HG03378 (cell line): ENCODE measurements at regions not wholly inside any gene's neighbourhood (a gene's known extent, or its start where the extent isn't known, plus 50 kb on each side); places are given as distances from the start of the nearest gene placed in this dataset.
"Not testable (repeated sequence)": the region's sequence is repeated elsewhere in the genome, so short reads cannot be mapped to it uniquely, and the experiment has no call there.

Experiments
- ATAC-seq: cut with Tn5 transposase; IDR thresholded peaks from one replicate; pipeline ENCODE4 v1.9.1; 2021; ENCODE audit warnings: mild to moderate bottlenecking, moderate library complexity; ENCODE audit not compliant: unreplicated experiment

GRCh38 chr5:118554241-118554640 lies 434.1 kb downstream of the DTWD2 start:
- no peak for ATAC-seq

DNA sequence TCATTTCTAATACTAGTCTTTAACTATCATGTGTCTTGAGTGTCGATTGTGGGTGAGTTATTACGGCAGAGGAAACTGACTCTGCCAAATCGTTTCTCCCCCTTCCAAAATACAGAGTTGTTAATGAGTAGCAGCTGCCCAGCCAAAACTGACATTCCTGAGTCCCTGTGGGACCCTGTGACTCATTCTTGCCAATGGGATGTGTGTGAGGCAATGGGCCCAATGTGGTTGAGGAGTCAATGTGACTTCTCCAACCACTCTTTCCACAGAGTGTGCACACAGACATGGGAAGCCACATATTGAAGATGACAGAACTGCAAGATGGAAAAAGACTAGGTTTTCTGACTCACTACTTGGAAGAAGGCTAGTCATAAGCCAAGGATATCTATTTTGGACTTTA lies 434.7 kb downstream of the DTWD2 start:
- ATAC-seq: no peak

DNA sequence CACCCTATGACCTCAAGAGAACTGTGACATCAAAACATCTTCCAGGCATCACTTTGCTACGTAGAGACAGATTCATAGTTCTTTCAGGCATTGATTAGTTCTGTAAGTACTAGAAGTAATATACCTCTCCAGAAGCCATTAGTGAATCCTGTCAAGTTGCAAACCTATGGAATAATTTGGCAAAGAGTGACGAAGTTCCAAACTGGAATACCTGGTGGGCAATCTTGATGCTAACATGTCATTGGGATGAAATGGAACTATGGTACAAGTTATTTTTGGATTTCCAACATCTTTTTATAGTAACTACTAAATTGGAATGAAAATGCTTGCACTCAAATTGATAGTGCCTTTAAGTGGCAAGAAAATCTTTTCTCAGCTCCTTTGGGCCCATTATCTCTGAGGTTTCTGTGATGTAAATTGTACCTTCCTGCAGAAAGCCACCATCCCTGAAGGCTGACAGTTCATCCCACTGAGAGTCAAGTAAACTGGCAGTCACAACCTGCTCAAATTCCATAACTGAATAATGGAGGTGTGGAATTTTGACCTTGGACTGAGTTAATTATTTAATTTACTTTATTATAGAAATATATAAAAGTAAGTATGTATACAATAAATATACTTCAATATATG lies 435.5 kb downstream of the DTWD2 start:
- no peak for ATAC-seq

- no peak for ATAC-seq
Observed at GRCh38 chr5:118552146-118552545, 436.2 kb downstream of the DTWD2 start.

GRCh38 chr5:118551716-118552115 lies 436.6 kb downstream of the DTWD2 start:
- no peak for ATAC-seq

- no peak for ATAC-seq
Observed at GRCh38 chr5:118551031-118551430, 437.3 kb downstream of the DTWD2 start.

DNA sequence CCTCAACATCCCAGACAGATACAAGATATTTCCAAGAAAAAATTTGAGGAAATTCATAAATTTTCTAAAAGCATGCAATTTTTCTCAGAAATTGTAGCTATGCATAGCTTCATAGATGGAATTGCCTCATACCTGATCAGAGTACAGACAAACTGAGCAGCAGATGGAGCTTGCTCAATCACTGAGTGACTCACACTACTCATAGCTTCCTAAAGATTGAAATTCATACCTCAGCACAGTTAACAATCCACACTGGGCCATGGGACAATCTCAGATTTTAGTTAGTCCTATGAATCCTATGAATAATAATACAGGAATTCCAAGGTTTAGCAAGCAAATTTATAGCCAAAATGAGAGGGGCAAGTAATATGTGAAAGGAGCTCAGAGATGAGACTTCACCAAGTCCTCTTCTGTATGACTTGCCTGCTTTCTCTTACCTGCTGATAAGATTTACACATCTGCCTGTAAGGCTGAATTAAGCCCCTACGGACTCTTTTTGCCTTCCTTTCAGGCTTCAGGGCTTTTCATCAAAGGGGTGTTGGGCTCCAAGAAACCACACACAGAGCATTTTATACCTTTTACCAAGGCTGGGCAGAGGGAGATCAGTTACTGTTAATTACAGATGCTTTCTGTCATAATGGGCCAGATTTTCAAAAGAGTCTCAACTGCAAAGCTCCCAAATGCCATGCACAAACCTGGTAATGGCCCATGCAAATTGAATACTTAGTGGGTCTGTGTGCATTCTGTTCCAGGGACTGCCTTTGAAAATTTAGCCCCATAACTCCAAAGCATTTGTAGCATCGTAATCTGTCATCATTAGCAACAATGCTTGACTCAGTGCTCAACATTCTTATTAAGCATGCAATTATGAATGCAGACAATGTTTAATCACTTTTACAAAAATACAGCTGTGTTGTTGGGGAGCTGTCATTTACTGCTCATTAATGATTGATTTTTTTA lies 439.3 kb downstream of the DTWD2 start:
- no peak for ATAC-seq

DNA sequence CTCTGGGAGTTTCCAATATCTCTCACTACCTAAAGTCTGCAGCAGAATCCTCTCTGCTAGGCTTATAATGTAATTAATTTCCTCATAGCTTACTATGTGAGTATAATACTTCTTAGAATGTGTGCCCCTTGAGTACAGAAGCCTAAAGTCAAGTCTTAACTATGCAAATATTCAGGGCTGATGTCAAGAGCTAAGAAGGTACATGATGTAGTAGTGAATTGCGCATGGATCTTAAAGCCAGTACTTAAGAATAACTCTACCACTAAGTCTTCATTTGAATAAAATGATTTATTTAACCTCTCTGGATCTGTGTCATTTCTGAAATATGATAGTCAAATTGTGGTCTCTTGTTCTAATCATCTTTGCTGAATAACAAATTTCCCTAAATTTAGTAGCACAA lies 442.9 kb downstream of the DTWD2 start:
- ATAC-seq: no peak

- ATAC-seq: no peak
Observed at GRCh38 chr5:118544887-118545449, 443.4 kb downstream of the DTWD2 start.

GRCh38 chr5:118533923-118534322 lies 454.4 kb downstream of the DTWD2 start:
- no peak for ATAC-seq

GRCh38 chr5:118533156-118533555 lies 455.2 kb downstream of the DTWD2 start:
- no peak for ATAC-seq

GRCh38 chr5:118531276-118531675 lies 457.1 kb downstream of the DTWD2 start:
- ATAC-seq: no peak

GRCh38 chr5:118529361-118530144 lies 458.8 kb downstream of the DTWD2 start:
- no peak for ATAC-seq

DNA sequence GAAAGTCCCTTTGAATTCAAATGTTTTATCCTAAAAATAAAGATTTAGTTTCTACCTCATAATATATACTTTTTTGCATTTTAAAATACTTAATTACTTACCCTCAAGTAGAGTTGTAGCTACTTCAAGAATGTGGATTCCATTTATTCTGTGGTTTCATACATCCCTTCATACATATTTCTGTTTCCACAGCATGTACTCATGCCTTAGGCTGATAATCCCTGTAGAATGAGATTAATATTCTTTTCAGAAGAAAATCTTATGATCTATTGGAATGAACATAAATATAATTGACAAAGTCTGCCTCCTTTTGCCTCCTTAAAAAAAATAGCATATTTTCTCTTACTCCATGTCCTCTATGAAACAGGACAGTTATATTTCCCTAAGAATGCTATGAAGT lies 465.7 kb downstream of the DTWD2 start:
- no peak for ATAC-seq

GRCh38 chr5:118520771-118521415 lies 467.5 kb downstream of the DTWD2 start:
- no peak for ATAC-seq

GRCh38 chr5:118519466-118519865 lies 468.9 kb downstream of the DTWD2 start:
- no peak for ATAC-seq

GRCh38 chr5:118518720-118519119 lies 469.6 kb downstream of the DTWD2 start:
- ATAC-seq: no peak

DNA sequence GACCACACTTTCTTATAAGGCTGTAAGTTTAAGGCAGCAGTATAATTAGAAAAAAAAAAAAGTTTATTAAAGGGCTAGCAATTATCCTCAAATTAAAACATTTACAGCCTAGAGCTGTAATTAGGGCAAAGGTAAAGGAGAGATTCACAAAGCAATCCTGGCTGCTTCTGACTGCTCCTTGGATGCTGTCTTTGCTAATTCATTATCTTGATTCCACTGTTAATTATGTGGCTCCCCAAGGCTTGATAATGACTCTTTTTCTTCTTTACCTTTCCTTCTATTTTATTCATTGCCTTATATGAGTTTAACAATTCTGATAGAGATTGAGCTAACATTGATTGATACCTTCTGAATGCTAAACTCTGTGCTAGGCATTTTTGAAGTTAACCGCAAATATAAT lies 476.5 kb downstream of the DTWD2 start:
- ATAC-seq: no peak

DNA sequence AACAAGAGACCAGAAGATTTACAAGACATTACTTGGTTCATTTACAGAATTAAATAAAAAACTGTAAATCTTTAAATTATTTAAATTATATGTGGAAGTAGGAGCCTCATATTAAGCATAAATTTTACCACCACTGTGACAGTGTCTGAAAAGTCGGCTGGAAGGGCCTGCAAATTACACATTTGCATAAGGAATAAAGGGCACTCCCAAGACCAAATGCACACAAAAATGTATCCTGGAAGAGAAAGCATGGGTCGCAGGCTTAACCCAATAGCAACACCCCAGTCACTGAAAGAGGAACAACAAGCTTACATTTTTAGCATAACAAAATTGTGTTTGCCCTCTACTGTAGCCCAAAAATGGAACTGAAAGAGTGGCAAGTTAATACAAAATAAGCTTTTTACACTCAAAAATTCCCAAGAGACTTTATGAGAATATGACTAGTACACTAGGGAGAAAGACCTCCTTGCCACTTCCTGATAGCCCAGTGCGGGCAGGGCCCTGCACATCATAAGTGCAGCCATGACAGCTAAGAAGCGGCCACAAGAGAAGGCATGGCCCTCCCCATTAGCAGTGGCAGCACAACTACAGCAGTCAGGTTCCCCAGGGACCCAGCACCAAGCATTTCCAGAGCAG lies 482.0 kb downstream of the DTWD2 start:
- peak; percentile 96 for ATAC-seq

GRCh38 chr5:118502232-118502631 lies 486.1 kb downstream of the DTWD2 start:
- ATAC-seq: not testable (repeated sequence)
